GM21447 (cell line): ENCODE measurements at regions not wholly inside any gene's neighbourhood (a gene's known extent, or its start where the extent isn't known, plus 50 kb on each side); places are given as distances from the start of the nearest gene placed in this dataset.
"Not testable (repeated sequence)": the region's sequence is repeated elsewhere in the genome, so short reads cannot be mapped to it uniquely, and the experiment has no call there.

Source experiments
- ATAC-seq: cut with Tn5 transposase; IDR thresholded peaks from one replicate; pipeline ENCODE4 v1.9.1; 2021; ENCODE audit not compliant: unreplicated experiment

GRCh38 chr5:162931501-162931900, 505.9 kb upstream of the CCNG1 start:
- ATAC-seq: no peak

DNA sequence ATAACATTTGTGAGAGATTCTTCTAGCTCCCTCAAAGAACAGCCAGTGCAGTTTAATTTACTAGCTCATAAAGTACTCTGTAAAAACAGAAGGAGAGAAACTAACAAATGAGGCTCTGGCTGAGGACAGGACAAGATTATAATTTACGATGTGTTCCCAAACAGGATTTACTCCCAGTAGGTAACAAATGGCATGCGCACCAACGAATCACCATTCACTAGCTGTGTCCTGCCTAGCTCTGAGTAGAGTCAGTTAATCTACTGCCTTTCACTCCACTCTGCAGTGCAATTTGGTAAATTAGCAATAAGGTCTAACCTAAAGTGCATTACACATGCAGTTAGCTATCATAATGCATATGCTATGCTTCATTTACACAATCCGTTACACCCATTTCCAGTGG, 497.4 kb upstream of the CCNG1 start:
- ATAC-seq: no peak

DNA sequence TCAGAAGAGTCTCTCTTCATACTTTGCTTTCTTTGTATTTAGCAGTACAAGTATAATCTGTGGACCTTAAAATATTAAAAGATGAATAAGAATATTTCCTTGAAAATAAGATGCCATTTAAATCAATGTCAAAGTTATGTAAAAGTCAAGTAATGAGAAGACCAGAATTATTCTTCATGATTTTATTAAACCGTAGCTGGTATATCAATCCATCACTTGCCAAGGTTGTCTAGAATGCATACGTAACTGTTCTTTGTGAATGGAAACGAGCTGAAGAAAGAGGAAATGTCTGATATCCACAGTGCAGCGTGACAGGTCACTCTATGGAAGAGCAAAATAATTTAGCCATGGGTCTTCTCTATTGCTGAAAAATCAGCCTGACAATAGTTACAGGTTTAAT, 488.7 kb upstream of the CCNG1 start:
- no peak for ATAC-seq

GRCh38 chr5:162956570-162956969, 480.8 kb upstream of the CCNG1 start:
- ATAC-seq: no peak

DNA sequence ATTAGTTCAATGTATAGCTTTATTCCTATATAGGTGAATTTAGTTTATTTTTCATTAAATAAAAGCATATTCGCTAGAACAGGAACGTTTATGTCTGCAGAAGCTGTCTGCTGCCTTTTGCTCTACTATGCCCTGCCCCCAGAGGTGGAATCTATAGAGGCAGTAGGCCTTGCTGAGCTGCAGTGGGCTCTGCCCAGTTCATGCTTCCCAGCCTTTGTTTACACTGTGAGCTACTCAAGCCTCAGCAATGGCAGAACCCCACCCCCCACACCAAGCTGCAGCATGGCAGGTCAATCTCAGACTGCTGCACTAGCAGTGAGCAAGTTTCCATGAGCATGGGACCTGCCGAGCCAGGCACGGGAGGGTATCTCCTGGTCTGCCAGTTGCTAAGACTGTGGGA, 473.3 kb upstream of the CCNG1 start:
- not testable (repeated sequence) for ATAC-seq

GRCh38 chr5:162990063-162990462, 447.3 kb upstream of the CCNG1 start:
- no peak for ATAC-seq

- ATAC-seq: peak; percentile 53
Measured at GRCh38 chr5:162990856-162991497, 446.4 kb upstream of the CCNG1 start.

DNA sequence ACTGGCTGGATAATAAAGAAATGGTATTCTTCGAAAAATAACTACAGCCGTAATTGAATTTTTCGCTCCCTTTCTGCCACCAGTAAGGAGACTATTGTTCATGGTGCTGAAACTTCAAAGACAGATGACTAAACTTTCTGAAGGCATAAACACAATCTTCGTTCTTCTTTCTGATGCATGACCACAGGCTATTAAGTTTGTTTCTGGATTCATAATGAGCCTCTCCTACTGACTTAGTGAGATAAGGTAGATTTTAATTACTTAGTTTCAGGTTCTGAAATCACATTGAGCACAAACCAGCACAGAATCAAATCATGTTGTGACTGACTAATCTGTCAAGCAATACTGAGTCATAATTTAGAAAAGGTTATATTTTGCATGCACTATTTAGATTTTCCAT, 441.8 kb upstream of the CCNG1 start:
- no peak for ATAC-seq

- ATAC-seq: no peak
Measured at GRCh38 chr5:162996053-162996452, 441.3 kb upstream of the CCNG1 start.

- ATAC-seq: no peak
Measured at GRCh38 chr5:163005949-163006348, 431.4 kb upstream of the CCNG1 start.

- ATAC-seq: no peak
Measured at GRCh38 chr5:163022582-163023128, 414.7 kb upstream of the CCNG1 start.

- no peak for ATAC-seq
Measured at GRCh38 chr5:163023846-163024245, 413.5 kb upstream of the CCNG1 start.

- no peak for ATAC-seq
Measured at GRCh38 chr5:163024936-163025335, 412.5 kb upstream of the CCNG1 start.

- no peak for ATAC-seq
Measured at GRCh38 chr5:163033656-163034055, 403.7 kb upstream of the CCNG1 start.

DNA sequence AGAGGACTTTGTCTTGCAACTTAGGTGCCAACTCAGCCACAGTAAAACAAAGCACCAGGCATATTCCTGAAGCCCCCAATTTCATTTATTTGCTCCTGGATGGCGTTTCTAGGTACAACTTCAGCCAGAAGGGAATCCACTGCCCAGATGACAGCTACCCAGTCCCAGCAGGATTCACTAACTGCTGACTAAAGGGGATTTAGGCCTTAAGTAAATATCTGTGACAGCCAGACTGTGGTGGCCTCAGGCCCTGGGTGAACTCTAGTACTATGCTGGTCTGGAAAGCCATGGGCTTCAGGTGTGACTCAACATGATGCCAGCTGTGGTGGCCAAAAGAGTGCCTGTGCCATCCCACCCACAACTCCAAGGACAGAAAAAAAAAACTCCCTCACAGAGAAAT, 396.1 kb upstream of the CCNG1 start:
- ATAC-seq: no peak

- ATAC-seq: no peak
Measured at GRCh38 chr5:163079618-163080017, 357.8 kb upstream of the CCNG1 start.

- no peak for ATAC-seq
Measured at GRCh38 chr5:163089230-163089629, 348.2 kb upstream of the CCNG1 start.

- no peak for ATAC-seq
Measured at GRCh38 chr5:163089926-163090325, 347.5 kb upstream of the CCNG1 start.

DNA sequence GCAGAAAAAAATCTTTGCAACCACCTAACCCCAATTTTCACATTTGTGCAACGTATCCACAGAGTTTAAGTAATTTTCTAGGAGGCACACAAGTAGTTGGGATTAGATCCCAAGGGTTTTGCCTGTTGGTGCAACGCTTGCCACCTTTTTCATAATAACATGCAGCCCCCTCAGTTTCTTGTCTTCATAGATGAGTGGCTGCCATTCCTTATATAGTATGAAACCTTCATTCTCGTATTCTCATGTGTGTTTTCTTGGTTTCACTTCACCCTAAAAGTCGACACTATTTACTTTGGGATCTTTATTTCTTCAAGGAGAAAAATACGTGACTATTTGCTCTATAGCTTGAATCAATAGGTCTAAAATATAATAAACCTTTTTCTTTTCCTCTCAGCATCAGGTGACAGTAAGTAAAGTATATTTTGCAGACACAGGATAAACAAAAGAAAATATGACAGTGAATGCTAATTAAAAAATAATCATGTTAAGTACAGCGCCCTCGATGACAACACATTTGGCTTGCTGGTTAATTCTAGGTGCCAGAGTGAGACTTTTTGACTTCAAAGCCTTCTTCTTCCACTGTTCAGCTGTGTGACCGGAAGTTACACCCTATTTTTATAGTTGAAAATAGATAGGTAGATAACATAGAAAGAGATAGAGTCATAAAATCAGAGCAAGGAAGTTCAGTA, 342.8 kb upstream of the CCNG1 start:
- peak; percentile 82 for ATAC-seq

DNA sequence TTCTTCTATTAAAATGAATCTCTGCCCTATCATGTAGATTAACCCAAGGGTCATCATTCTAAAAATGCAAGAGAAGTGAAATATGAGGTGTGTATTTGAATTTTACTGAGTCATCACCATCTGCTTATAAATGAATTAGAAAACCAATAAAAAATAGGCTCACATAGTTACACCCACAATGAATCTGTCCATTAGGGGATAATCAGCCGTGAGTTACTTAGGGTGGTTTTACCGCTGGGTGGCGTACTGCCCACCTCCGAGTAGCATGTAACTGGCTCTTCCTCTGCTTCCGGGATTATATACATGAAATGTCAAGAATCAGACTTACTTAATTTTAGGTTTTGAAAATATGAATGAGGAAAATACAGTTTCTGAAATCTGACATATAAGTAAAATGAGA, 332.9 kb upstream of the CCNG1 start:
- ATAC-seq: no peak

DNA sequence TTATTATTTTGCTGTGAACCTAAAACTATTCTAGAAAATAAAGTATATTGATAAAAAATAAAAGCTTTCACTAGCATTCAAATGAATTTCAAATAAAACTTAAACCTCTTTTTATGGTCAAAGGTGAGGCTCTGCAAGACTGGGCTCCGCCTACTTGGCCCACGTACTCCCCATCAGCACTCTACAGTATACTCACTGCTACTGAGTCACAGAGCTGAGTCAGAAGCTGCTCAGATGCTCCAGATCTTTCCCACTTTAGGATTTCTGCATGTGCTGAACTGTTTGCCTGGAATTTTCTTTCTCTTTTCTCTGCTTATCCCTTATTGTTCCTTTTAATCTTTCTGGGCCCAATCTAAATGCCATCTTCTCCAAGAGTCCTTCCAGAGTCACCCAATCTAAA, 331.9 kb upstream of the CCNG1 start:
- ATAC-seq: no peak

DNA sequence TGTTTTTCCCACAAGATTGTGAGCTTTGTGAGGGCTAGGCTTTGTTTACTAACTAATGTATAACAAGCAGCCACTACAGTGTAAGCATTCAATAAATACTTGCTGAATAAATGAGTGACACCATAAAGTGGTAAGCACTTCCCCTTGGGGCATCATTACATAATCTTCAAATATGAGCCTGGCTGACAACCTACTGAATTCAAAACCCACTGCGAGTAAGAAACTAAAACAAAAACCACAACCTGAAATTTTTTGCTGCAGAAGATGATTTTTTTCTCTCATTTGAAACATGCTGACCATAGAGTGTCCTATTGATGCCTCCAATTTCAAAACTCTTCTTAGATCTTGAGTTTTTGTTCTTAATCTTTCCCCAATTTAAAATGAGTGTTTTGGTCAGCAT, 331.3 kb upstream of the CCNG1 start:
- ATAC-seq: no peak

DNA sequence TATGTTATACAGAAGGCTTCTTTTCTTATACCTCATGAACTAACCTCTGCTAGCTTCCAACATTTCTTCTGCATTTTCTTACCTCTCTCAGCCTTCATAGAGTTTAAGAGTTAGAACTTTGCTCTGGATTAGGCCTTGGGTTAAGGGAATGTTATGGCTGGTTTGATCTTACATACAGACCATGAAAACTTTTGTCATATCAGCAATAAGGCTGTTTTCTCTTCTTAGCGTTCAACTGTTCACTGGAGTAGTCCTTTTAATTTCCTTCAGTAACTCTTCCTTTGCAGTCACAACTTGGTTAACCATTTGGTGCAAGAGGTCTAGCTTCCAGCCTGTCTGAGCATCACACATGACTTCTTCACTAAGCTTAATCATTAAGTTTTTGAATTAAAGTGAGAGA, 329.0 kb upstream of the CCNG1 start:
- no peak for ATAC-seq
